GM12864 (cell line): ENCODE measurements at regions not wholly inside any gene's neighbourhood (a gene's known extent, or its start where the extent isn't known, plus 50 kb on each side); places are given as distances from the start of the nearest gene placed in this dataset.

ENCODE experiments used
- DNase-seq: peaks from one replicate; pipeline ENCODE4 v3.0.0-alpha.2; 2011; ENCODE audit warnings: low read depth
- H3K4me3 ChIP-seq: 2 replicates; pipeline ENCODE4 v1.5.1; 2011; ENCODE audit warnings: mild to moderate bottlenecking, low read depth, low read length, control low read depth
- CTCF ChIP-seq: IDR thresholded peaks from 2 replicates; pipeline ENCODE4 v1.5.1; 2011; ENCODE audit warnings: low read depth, mild to moderate bottlenecking, moderate library complexity, low read length, control low read depth, inconsistent platforms; ENCODE audit errors: missing control alignments

- no peak for TF ChIP-seq CTCF
- H3K4me3 ChIP-seq, result no peak overlapping the region
- no peak for DNase-seq
These were observed 269.0 kb downstream of the GADD45G start for GRCh38 chr9:89873801-89874200.

DNA sequence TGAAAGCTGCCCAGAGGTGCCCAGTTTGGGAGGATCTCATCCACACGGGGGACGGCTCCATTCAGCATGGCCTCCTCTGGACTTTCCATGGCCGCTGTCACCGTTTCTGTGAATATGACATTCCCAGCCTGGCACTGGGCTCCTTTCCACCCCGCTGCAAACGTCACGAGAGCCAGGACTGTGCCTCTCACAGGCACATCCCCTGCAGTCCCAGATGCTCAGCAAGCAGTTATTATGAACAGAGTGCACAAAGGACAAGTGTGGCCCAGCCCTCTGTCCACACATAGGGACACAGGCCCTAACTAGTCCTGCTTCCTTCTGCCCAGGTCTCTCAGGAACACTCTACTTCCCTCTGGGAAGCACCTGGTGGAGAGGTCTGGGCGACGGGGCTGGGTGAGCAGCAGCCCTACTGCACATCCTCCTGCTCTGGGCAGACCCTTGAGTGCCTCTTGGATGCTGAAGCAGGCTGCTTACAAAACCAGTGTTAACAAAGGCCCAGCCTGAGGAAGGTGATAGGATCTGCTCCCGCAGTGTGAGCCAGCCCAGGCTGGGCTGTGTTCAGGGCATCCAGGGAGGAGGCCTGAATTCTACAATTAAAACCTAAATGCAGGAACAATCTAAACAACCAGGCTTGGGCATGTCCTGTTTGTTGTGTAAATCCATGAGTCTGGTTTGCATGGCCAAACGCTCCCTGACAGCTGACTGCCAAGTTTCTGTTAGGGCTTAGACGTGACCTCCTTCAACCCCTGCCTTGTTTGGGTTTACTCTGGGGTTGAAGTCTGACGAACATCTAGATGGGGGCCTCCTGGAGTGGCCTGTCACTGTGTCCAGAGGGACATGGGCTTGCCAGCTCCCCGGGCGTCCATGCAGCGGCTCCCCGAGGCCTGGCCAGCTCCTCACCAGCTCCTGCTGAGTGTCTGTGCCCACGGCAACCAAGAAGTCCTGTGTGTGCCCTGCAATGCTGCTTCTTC lies 269.8 kb downstream of the GADD45G start:
- no peak overlapping the region for H3K4me3 ChIP-seq
- DNase-seq, result no peak
- no peak for TF ChIP-seq CTCF

- H3K4me3 ChIP-seq, result no peak overlapping the region
- TF ChIP-seq CTCF, result no peak
- DNase-seq, result no peak
These were observed 272.5 kb downstream of the GADD45G start for GRCh38 chr9:89877051-89878002.

DNA sequence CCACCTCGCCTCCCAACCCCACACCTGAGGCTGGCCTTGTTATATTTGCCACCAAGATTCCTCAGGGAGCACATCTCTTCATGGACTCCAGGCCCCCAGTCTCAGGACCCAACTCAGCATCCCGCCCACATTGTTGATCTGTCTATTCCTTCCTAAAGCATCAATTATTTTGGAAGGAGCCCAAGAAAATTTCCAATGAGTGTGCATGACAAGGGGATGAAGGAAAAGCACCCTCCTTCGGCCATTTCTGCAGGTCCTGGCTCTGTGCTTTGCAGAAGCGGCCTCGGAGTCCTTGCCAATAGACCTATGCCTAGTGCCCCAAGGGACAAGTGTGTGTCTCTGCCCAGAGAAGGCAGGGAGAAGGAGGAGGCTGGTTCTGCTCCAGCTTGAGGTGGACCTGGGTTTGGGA lies 273.2 kb downstream of the GADD45G start:
- TF ChIP-seq CTCF, result no peak
- DNase-seq, result no peak

GRCh38 chr9:89878687-89879086 lies 273.9 kb downstream of the GADD45G start:
- TF ChIP-seq CTCF, result no peak
- DNase-seq, result no peak

More for the DNA sequence above, 273.2 kb downstream of the GADD45G start:
- no peak overlapping the region for H3K4me3 ChIP-seq

DNA sequence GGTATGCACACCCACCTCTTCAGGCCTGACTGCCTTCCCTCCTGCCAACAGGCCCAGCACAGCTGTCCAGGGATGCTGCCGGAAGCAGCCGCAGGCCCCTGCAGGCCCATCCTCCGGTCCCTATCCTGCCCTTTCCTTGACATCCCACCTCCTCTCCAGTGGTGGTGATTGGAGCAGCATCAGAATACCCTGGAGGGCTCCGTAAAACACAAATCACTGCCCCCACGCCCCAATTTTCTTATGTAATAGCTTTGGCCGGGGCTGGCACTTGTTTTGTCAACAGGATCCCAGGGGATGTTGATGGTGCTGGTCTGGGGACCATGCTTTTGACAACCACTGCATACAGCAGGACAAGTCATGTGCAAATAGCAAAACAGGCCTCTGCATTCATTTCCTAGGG lies 274.5 kb downstream of the GADD45G start:
- TF ChIP-seq CTCF, result no peak
- DNase-seq, result no peak
- no peak overlapping the region for H3K4me3 ChIP-seq

More at GRCh38 chr9:89878687-89879086, 273.9 kb downstream of the GADD45G start:
- no peak overlapping the region for H3K4me3 ChIP-seq
